ENCODE measurements at regions not wholly inside any gene's neighbourhood (a gene's known extent, or its start where the extent isn't known, plus 50 kb on each side); places are given as distances from the start of the nearest gene placed in this dataset.

- TF ChIP-seq, protein P1, sequence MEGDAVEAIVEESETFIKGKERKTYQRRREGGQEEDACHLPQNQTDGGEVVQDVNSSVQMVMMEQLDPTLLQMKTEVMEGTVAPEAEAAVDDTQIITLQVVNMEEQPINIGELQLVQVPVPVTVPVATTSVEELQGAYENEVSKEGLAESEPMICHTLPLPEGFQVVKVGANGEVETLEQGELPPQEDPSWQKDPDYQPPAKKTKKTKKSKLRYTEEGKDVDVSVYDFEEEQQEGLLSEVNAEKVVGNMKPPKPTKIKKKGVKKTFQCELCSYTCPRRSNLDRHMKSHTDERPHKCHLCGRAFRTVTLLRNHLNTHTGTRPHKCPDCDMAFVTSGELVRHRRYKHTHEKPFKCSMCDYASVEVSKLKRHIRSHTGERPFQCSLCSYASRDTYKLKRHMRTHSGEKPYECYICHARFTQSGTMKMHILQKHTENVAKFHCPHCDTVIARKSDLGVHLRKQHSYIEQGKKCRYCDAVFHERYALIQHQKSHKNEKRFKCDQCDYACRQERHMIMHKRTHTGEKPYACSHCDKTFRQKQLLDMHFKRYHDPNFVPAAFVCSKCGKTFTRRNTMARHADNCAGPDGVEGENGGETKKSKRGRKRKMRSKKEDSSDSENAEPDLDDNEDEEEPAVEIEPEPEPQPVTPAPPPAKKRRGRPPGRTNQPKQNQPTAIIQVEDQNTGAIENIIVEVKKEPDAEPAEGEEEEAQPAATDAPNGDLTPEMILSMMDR (IDR thresholded peaks at IDR 0.05): no peak
- no peak for TF ChIP-seq POLR2A (IDR thresholded peaks at IDR 0.05)
These were observed 151.4 kb downstream of the CEBPB start for GRCh38 chr20:50341880-50342637.

Data from lower leg skin (tissue), 3 donors.